ENCODE measurements at regions not wholly inside any gene's neighbourhood (a gene's known extent, or its start where the extent isn't known, plus 50 kb on each side); places are given as distances from the start of the nearest gene placed in this dataset.

DNA sequence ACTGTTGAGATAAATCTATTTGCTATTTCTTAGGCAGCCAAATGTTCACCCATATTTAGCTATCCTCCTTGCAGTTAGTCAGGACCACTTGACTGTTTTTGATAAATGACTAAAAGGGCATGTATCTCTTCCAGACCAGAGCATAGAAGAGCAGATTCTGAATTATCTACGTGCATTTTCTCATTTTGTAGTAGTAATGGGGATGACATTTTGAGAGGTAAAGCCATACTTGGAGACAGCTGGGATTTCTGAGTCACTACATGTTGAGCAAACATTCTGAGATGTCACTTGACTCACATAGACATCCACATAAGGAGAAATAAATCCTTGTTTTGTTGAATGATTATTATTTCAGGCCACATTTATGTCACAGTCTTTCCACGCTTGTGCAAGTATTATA, 297.6 kb downstream of the CDH10 start:
- no peak overlapping the region for H3K27ac Mint-ChIP-seq
- H3K4me1 Mint-ChIP-seq (ENCODE audit: low read depth), result no peaks in the 10 kb centered on the region
- H3K36me3 Mint-ChIP-seq (ENCODE audit: low read depth), result no peaks in the 10 kb centered on the region

DNA sequence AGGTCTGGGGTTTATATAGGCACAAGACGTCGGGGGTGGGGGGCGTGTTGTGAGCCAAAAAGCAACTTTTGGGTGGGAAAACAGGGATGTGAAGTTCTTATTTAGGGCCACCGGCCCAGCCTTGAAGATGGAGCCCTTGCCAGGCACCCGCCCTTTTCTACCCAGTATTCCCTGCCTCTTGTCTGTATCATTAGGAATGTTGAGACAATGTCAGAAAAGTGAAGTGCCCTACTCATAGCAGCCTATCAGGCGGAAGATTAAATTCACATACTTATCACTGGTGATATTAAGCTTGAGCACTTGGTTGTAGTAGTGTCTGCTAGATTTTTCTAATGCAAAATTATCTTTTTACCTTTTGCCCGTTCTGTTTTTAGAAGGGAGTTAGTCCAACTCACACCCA, 293.5 kb downstream of the CDH10 start:
- H3K9me3 Mint-ChIP-seq, result peaks cover 21% of the 10 kb centered on the region
- H3K36me3 Mint-ChIP-seq (ENCODE audit: low read depth), result no peaks in the 10 kb centered on the region
- DNase-seq, result no peak
- no peaks in the 10 kb centered on the region for H3K27me3 Mint-ChIP-seq
- no peaks in the 10 kb centered on the region for H3K4me1 Mint-ChIP-seq (ENCODE audit: low read depth)
- H3K27ac Mint-ChIP-seq, result no peak overlapping the region
- no peak overlapping the region for H3K4me3 Mint-ChIP-seq

More for the DNA sequence above, 297.6 kb downstream of the CDH10 start:
- Mint-ChIP-seq H3K9me3 (peaks cover 13% of the 10 kb centered on the region), H3K4me3 (no peak overlapping the region), H3K27me3 (no peaks in the 10 kb centered on the region)
- DNase-seq, result no peak

DNA sequence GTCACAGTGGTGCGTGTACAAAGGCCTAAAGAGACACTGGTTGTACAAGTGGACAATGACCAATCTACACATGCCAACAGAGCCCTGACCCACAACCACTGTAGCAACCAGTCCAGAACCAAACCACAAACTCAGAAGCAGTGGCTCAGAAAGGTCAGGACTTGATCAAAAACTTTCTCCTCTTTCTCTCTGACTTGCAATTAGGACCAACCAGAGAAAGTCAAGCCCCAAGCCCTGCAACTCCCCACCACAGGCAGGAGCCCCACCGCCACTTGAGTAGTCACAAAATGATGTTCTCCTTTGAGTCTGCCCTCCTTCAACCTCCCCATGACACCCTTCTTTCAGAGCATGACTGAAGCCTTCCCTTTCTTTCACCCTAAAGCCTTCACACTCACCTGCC, 291.8 kb downstream of the CDH10 start:
- Mint-ChIP-seq H3K9me3 (peaks cover 19% of the 10 kb centered on the region), H3K4me3 (no peak overlapping the region), H3K27me3 (no peaks in the 10 kb centered on the region), H3K27ac (no peak overlapping the region), H3K36me3 (ENCODE audit: low read depth) (no peaks in the 10 kb centered on the region), H3K4me1 (ENCODE audit: low read depth) (no peaks in the 10 kb centered on the region)
- DNase-seq, result no peak

DNA sequence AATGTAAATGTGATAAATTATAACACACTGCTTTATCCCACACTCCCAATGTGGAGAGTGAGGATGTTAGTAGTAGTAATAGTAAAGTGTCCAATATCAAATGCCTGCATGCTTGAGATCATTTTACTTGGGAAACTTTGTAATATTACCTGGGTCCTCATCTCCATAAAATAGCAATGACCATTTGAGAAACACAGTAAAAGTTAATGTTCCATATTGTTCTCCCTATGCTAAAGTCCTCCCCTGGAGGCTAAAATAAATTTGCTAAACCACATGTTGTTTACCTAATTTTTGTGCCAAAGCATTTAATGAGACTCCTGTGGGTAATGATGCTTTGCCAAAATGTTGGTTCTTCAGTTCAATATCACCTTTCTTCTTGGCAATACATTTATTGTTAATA, 291.2 kb downstream of the CDH10 start:
- no peaks in the 10 kb centered on the region for H3K36me3 Mint-ChIP-seq (ENCODE audit: low read depth)
- H3K9me3 Mint-ChIP-seq, result peaks cover 19% of the 10 kb centered on the region
- no peak overlapping the region for H3K4me3 Mint-ChIP-seq
- H3K4me1 Mint-ChIP-seq (ENCODE audit: low read depth), result no peaks in the 10 kb centered on the region
- H3K27me3 Mint-ChIP-seq, result no peaks in the 10 kb centered on the region
- H3K27ac Mint-ChIP-seq, result no peak overlapping the region
- DNase-seq, result no peak

DNA sequence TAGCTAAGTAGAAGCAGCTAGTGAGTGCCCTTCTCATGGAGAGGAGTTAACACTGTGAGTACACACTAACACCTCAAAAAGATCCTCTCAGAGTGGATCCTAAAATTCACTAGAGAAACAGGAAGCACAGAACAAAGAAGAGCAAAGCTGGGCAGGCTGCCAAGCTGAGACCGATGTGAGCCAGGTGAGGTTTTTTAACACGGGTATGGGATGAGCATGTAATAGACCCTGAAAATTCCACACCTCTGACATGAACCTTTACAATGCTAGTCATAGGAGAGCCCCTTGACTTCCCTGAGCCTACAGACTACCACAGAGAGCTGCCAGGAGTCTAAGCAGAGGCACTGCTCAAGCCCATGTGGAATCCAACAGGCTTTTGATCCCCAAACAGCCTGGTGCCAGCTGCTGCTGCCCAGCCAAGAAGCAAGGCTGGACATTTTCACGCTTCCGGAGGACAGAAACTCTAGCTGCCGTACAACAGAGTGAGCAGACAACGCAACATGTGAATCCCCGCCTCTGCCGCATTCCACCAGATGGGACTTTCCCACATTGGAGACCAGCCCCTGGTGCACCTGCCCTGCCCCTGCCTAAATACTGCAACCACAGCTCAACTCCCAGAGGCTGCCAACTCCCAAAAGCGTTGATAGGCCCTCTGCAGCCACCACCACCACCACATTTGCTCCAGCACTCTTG, 280.8 kb downstream of the CDH10 start:
- DNase-seq, result no peak
- H3K9me3 Mint-ChIP-seq, result peaks cover 22% of the 10 kb centered on the region
- no peaks in the 10 kb centered on the region for H3K27me3 Mint-ChIP-seq
- no peak overlapping the region for H3K4me3 Mint-ChIP-seq
- H3K27ac Mint-ChIP-seq, result no peak overlapping the region
- no peaks in the 10 kb centered on the region for H3K36me3 Mint-ChIP-seq (ENCODE audit: low read depth)
- H3K4me1 Mint-ChIP-seq (ENCODE audit: low read depth), result no peaks in the 10 kb centered on the region

DNA sequence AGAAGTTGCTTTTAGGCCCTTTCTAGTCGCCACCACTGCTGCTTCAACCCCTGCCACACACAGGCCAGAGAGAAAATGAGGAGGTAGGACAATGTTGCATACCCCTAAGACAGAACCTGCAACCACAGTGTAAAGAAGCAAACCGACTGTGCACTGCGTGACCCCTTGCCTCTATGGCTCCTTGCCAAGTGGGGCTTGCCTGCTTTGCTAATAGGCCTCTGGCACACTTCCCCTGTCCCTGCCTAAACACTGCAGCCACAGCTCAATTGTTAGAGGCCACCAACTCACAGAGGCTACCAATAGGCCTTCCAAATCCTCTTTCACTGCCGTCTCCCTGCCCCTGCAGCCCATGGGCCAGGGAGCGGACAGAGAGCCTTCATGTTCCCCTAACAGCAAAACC, 280.1 kb downstream of the CDH10 start:
- DNase-seq, result no peak
- Mint-ChIP-seq H3K4me3 (no peak overlapping the region), H3K9me3 (peaks cover 22% of the 10 kb centered on the region), H3K27ac (no peak overlapping the region), H3K36me3 (ENCODE audit: low read depth) (no peaks in the 10 kb centered on the region), H3K4me1 (ENCODE audit: low read depth) (no peaks in the 10 kb centered on the region), H3K27me3 (no peaks in the 10 kb centered on the region)

DNA sequence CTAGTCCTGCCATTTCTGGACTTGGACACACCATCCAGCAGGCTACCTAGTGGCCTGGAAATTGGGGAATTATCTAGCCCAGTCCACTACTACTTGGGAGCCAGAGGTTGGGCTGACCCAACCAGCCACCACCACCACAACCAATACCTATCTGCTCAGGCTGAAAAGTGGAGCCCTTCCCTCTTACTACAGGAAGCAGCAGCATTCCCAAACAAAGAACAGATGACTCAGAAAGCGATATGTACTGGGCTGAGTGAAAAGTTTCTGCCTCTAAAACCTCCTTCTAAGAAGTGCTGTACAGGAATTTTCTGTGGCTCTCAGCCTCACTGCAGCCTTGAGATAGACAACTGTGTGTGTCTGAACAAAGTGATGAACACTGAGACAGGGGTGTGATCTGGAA, 279.4 kb downstream of the CDH10 start:
- H3K4me1 Mint-ChIP-seq (ENCODE audit: low read depth), result no peaks in the 10 kb centered on the region
- H3K36me3 Mint-ChIP-seq (ENCODE audit: low read depth), result no peaks in the 10 kb centered on the region
- no peak for DNase-seq
- H3K4me3 Mint-ChIP-seq, result no peak overlapping the region
- no peaks in the 10 kb centered on the region for H3K27me3 Mint-ChIP-seq
- no peak overlapping the region for H3K27ac Mint-ChIP-seq
- H3K9me3 Mint-ChIP-seq, result peaks cover 22% of the 10 kb centered on the region

DNA sequence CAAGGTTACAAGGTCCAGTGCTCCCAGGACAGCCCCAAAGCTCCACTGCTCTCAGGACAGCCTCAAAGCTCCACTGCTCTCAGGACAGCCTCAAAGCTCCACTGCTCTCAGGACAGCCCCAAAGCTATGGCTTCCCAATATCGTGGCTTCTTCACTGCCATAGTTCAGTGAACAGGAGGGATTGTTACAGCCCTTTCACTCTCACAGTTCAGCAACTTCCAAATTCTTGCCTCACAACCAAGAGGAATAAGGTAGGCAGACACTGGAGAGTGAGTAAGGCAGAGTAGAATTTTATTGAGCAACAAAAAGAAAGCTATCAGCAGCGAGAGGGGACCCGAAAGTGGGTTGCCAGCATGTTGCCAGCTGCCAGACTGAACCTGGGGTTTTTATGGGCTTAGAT, 277.6 kb downstream of the CDH10 start:
- no peaks in the 10 kb centered on the region for H3K36me3 Mint-ChIP-seq (ENCODE audit: low read depth)
- DNase-seq, result no peak
- H3K9me3 Mint-ChIP-seq, result peaks cover 13% of the 10 kb centered on the region
- H3K27me3 Mint-ChIP-seq, result no peaks in the 10 kb centered on the region
- H3K4me3 Mint-ChIP-seq, result no peak overlapping the region
- H3K4me1 Mint-ChIP-seq (ENCODE audit: low read depth), result no peaks in the 10 kb centered on the region
- H3K27ac Mint-ChIP-seq, result no peak overlapping the region

DNA sequence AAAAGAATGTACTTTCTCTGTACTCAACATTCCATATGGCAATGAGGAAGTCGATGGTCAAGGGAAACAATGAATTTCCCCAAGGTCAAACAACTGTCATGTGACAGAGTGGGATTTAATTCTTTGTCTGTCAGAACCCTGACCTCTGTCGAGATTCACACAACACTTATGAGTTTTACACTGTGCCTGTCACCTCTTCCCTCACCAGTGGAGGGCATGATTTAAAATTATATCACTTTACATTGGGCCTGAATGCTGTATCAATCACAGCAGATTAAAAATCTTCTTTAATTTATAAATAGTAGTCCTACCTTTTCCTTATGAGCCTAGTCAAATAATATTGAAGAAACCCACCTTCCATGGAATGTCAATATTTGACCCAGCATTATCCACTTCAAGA, 276.7 kb downstream of the CDH10 start:
- Mint-ChIP-seq H3K36me3 (ENCODE audit: low read depth) (no peaks in the 10 kb centered on the region), H3K27me3 (no peaks in the 10 kb centered on the region), H3K9me3 (peaks cover 11% of the 10 kb centered on the region), H3K4me1 (ENCODE audit: low read depth) (no peaks in the 10 kb centered on the region), H3K27ac (no peak overlapping the region), H3K4me3 (no peak overlapping the region)
- no peak for DNase-seq

DNA sequence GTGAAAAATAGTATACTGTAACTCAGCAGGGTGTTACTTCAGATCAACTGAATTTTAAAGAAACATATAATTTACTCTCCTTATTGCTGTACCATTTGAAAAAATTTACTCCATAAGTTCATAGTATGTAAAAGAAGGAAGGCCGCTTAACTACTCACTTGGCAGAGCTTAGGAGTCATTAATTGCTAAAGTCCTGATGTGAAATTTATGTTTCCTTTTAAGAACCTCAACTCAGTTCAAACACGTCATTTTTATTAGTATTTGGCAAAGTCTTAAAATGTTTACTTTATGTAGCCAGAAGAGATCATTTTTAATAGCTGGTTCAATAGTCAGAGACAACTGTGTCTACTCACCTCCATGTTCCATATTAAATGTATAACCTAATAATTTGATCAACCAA, 268.6 kb downstream of the CDH10 start:
- Mint-ChIP-seq H3K9me3 (peaks cover 11% of the 10 kb centered on the region), H3K4me3 (no peak overlapping the region), H3K27me3 (no peaks in the 10 kb centered on the region), H3K4me1 (ENCODE audit: low read depth) (no peaks in the 10 kb centered on the region), H3K27ac (no peak overlapping the region), H3K36me3 (ENCODE audit: low read depth) (no peaks in the 10 kb centered on the region)
- no peak for DNase-seq

DNA sequence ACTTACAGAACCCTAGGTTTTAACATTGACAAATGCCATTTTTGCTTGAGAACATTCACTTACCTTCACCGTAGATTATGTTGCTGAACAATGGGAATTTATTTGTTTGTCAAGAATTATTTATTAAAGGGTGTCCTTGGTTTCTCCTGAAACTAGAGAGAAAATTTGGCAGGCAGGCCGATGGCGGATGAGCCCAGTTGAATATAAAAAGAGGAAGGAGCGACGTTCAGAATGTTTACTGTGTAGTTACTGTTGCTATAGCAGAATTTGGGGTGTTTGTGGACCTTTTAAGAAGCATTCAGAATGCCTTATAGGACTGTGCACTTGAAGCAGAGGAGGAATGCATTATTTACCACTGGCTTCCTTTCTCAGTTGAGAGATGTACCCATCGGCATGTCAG, 268.2 kb downstream of the CDH10 start:
- H3K9me3 Mint-ChIP-seq, result peaks cover 11% of the 10 kb centered on the region
- H3K4me1 Mint-ChIP-seq (ENCODE audit: low read depth), result no peaks in the 10 kb centered on the region

DNA sequence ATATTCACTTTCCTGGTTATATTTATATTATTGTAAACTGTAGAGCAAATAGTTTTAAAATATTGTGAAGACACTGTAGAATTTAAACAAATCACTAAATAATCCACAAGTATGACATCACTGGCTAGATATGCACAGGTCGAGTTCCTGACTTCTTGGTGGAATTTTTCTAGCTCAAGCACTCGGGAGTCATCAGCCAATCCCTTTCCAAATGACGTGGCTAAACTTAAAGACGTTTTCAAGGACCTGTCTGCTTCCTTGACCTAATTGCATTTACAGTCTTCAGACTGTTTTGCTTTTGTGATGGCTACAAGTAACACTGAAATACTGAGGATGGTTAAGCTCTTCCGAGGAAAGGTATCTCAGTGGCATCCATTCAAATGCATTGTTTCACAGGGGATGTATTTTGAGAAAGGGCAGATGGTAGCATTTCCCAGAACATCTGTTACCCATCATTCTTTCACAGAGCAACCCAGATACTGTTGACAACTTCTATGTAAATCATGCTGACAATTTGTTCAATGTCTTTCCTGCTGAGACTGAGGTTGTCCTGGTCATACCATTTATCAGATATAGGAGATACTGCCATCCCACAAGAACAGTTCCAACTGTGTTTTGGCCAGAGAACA, 262.8 kb downstream of the CDH10 start:
- Mint-ChIP-seq H3K36me3 (ENCODE audit: low read depth) (no peaks in the 10 kb centered on the region), H3K27me3 (no peaks in the 10 kb centered on the region), H3K27ac (no peak overlapping the region), H3K9me3 (peaks cover 17% of the 10 kb centered on the region), H3K4me3 (no peak overlapping the region), H3K4me1 (ENCODE audit: low read depth) (no peaks in the 10 kb centered on the region)
- no peak for DNase-seq

More for the DNA sequence above, 268.2 kb downstream of the CDH10 start:
- Mint-ChIP-seq H3K27ac (no peak overlapping the region), H3K27me3 (no peaks in the 10 kb centered on the region), H3K4me3 (no peak overlapping the region), H3K36me3 (ENCODE audit: low read depth) (no peaks in the 10 kb centered on the region)
- no peak for DNase-seq

DNA sequence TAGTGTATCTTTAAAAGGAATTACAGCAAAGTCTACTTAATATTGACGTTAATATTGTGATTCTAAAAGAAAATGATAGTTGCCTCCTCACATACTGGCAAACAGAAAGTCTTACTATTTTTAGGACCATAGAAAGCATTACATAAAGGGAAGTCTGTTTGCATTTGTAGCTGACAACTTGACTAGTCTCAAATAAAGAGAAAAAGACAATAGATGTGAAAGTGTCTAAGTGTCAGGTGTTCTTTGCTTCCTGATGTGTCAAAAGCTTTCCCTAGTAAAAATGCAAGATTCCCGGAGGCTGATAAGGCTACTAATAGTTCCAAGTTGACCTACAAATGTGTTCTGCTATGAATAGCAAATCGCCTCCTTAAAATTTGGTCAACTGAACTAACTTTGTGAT, 259.7 kb downstream of the CDH10 start:
- Mint-ChIP-seq H3K4me3 (no peak overlapping the region), H3K27me3 (no peaks in the 10 kb centered on the region), H3K27ac (no peak overlapping the region), H3K9me3 (peaks cover 19% of the 10 kb centered on the region), H3K36me3 (ENCODE audit: low read depth) (no peaks in the 10 kb centered on the region), H3K4me1 (ENCODE audit: low read depth) (no peaks in the 10 kb centered on the region)
- DNase-seq, result no peak

DNA sequence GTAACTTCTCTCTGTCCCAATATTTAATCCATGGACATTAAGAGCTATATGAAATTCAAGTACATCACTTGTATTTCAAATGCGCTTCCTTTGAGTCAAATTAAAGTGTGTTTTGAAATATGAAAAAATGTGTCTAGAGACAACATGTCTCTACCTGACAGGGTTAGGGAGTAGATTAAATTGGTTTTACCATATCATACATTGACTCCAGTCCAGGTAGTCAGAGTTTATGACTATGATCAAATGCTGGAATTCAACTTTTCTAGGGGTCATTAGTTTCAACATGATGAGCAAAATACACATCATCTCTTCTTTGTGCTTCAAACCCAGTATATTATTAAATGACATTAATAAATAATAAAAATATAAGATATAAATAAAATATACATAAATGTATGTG, 259.2 kb downstream of the CDH10 start:
- no peaks in the 10 kb centered on the region for H3K36me3 Mint-ChIP-seq (ENCODE audit: low read depth)
- H3K9me3 Mint-ChIP-seq, result peaks cover 18% of the 10 kb centered on the region
- H3K27ac Mint-ChIP-seq, result no peak overlapping the region
- H3K27me3 Mint-ChIP-seq, result no peaks in the 10 kb centered on the region
- H3K4me3 Mint-ChIP-seq, result no peak overlapping the region
- no peaks in the 10 kb centered on the region for H3K4me1 Mint-ChIP-seq (ENCODE audit: low read depth)
- DNase-seq, result no peak

DNA sequence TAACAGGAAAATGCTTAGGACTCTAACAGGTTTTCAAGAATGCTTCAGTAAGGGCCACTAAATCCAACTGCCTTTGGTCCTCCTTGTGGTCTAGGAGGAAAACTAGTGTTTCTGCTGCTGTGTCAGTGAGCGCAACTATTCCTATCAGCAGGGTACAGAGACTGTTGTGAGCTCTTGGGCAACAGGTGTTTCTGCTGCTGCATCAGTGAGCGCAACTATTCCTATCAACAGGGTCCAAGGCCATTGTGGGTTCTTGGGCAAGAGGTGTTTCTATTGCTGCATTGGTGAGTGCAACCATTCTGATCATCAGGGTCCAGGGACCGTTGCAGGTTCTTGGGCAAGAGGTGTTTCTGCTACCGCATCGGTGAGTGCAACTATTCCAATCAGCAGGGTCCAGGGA, 256.3 kb downstream of the CDH10 start:
- no peak overlapping the region for H3K27ac Mint-ChIP-seq

More for the DNA sequence above, 256.3 kb downstream of the CDH10 start:
- DNase-seq, result no peak
- H3K4me3 Mint-ChIP-seq, result no peak overlapping the region
- H3K27me3 Mint-ChIP-seq, result no peaks in the 10 kb centered on the region
- H3K9me3 Mint-ChIP-seq, result peaks cover 16% of the 10 kb centered on the region
- no peaks in the 10 kb centered on the region for H3K4me1 Mint-ChIP-seq (ENCODE audit: low read depth)
- H3K36me3 Mint-ChIP-seq (ENCODE audit: low read depth), result no peaks in the 10 kb centered on the region
